GM06990 (cell line): ENCODE measurements at regions not wholly inside any gene's neighbourhood (a gene's known extent, or its start where the extent isn't known, plus 50 kb on each side); places are given as distances from the start of the nearest gene placed in this dataset.

Source experiments
- DNase-seq: peaks from one replicate; pipeline ENCODE4 v3.0.0-alpha.2; 2011; ENCODE audit not compliant: insufficient read length; ENCODE audit errors: extremely low read depth
- H3K27me3 ChIP-seq: replicated peaks from 2 replicates; pipeline ENCODE4 v1.6.0; 2011; ENCODE audit warnings: low read length; ENCODE audit not compliant: control insufficient read depth, insufficient read depth
- H3K36me3 ChIP-seq: 2 replicates; pipeline ENCODE4 v1.5.1; 2011; ENCODE audit warnings: low read length; ENCODE audit not compliant: control insufficient read depth, insufficient read depth
- H3K4me3 ChIP-seq: replicated peaks from 2 replicates; pipeline ENCODE4 v1.5.1; 2011; ENCODE audit warnings: low read depth, mild to moderate bottlenecking, control low read depth, low read length
- CTCF ChIP-seq: IDR thresholded peaks from 2 replicates; pipeline ENCODE4 v1.5.1; 2011; ENCODE audit warnings: low read length, control low read depth, mild to moderate bottlenecking, inconsistent platforms; ENCODE audit not compliant: insufficient read depth, poor library complexity, severe bottlenecking

GRCh38 chr7:145539910-145540309, 576.7 kb upstream of the CNTNAP2 start:
- no peak for DNase-seq
- Histone ChIP-seq H3K27me3 (no peaks in the 10 kb centered on the region), H3K4me3 (no peak overlapping the region), H3K36me3 (no peaks in the 10 kb centered on the region)
- TF ChIP-seq CTCF, result no peak

GRCh38 chr7:145534301-145534700, 582.3 kb upstream of the CNTNAP2 start:
- no peak for TF ChIP-seq CTCF
- Histone ChIP-seq H3K4me3 (no peak overlapping the region), H3K36me3 (no peaks in the 10 kb centered on the region), H3K27me3 (no peaks in the 10 kb centered on the region)
- DNase-seq, result no peak

- no peak for TF ChIP-seq CTCF
These were observed 596.3 kb upstream of the CNTNAP2 start for GRCh38 chr7:145520284-145520683.

GRCh38 chr7:145511004-145511403, 605.6 kb upstream of the CNTNAP2 start:
- TF ChIP-seq CTCF, result no peak
- Histone ChIP-seq H3K27me3 (no peaks in the 10 kb centered on the region), H3K36me3 (no peaks in the 10 kb centered on the region), H3K4me3 (no peak overlapping the region)
- no peak for DNase-seq

More at GRCh38 chr7:145520284-145520683, 596.3 kb upstream of the CNTNAP2 start:
- no peaks in the 10 kb centered on the region for H3K27me3 ChIP-seq
- no peak overlapping the region for H3K4me3 ChIP-seq
- no peaks in the 10 kb centered on the region for H3K36me3 ChIP-seq
- no peak for DNase-seq

GRCh38 chr7:145497911-145498525, 618.6 kb upstream of the CNTNAP2 start:
- no peak overlapping the region for H3K4me3 ChIP-seq
- no peak for DNase-seq
- no peaks in the 10 kb centered on the region for H3K36me3 ChIP-seq
- TF ChIP-seq CTCF, result no peak
- no peaks in the 10 kb centered on the region for H3K27me3 ChIP-seq

GRCh38 chr7:145490356-145490755, 626.2 kb upstream of the CNTNAP2 start:
- Histone ChIP-seq H3K27me3 (no peaks in the 10 kb centered on the region), H3K36me3 (no peaks in the 10 kb centered on the region), H3K4me3 (no peak overlapping the region)
- TF ChIP-seq CTCF, result no peak
- no peak for DNase-seq
